IMR-90 (cell line): ENCODE measurements at regions not wholly inside any gene's neighbourhood (a gene's known extent, or its start where the extent isn't known, plus 50 kb on each side); places are given as distances from the start of the nearest gene placed in this dataset.

ENCODE experiments used
- ATAC-seq: fragments of 200-7000 bp; cut with Tn5 transposase; 2 replicates; pipeline ENCODE4 v1.9.1; 2020; ENCODE audit warnings: low read depth, mild to moderate bottlenecking, moderate library complexity
- BruUV-seq: library from RNA; stranded (reverse); fragments of 400-500 nt; replicated peaks from 2 replicates; lab custom pipeline; 2021; lab: Mats Ljungman, UMichigan
- CTCF ChIA-PET: fragments of 300-600 bp; formaldehyde crosslinking; extraction: SDS; loops from one replicate; lab custom pipeline; 2021; ENCODE audit warnings: antibody characterized with exemption; lab: Yijun Ruan, JAX
- POLR2A ChIA-PET: fragments of 300-600 bp; sonication (Branson Sonifier 250); formaldehyde crosslinking; loops from one replicate; lab custom pipeline; 2022; ENCODE audit warnings: antibody characterized with exemption; ENCODE audit not compliant: unreplicated experiment; lab: Charles Lee
- DNase-seq: peaks from one replicate; pipeline ENCODE4 v3.0.0; 2013
- H2AFZ ChIP-seq: replicated peaks from 2 replicates; pipeline ENCODE3; 2013; ENCODE audit warnings: low read length, mild to moderate bottlenecking; ENCODE audit not compliant: poor library complexity
- H2AK5ac ChIP-seq: 2 replicates; pipeline ENCODE4 v1.6.1; 2013; ENCODE audit warnings: low read depth, low read length, inconsistent platforms
- H2AK9ac ChIP-seq: replicated peaks from 2 replicates; pipeline ENCODE3; 2013; ENCODE audit warnings: mild to moderate bottlenecking, low read depth, low read length, moderate library complexity; ENCODE audit not compliant: poor library complexity
- H2BK120ac ChIP-seq: 2 replicates; pipeline ENCODE4 v1.6.1; 2013; ENCODE audit warnings: low read depth, low read length, inconsistent platforms
- H2BK15ac ChIP-seq: 3 replicates; pipeline ENCODE4 v1.6.1; 2013; ENCODE audit warnings: low read depth, low read length, inconsistent platforms
- H2BK20ac ChIP-seq: 2 replicates; pipeline ENCODE4 v1.6.1; 2013; ENCODE audit warnings: low read depth, mild to moderate bottlenecking, inconsistent platforms, low read length, moderate library complexity
- H2BK5ac ChIP-seq: 2 replicates; pipeline ENCODE4 v1.6.1; 2013; ENCODE audit warnings: mild to moderate bottlenecking, low read depth, low read length, inconsistent platforms; ENCODE audit not compliant: poor library complexity, severe bottlenecking
- H3K14ac ChIP-seq: replicated peaks from 2 replicates; pipeline ENCODE4 v1.6.1; 2013; ENCODE audit warnings: low read depth, low read length, inconsistent platforms
- H3K18ac ChIP-seq: 2 replicates; pipeline ENCODE4 v1.6.1; 2013; ENCODE audit warnings: low read depth, low read length, control low read depth
- H3K23ac ChIP-seq: 2 replicates; pipeline ENCODE4 v1.6.1; 2013; ENCODE audit warnings: low read depth, low read length, inconsistent platforms
- H3K27ac ChIP-seq: 2 replicates; pipeline ENCODE4 v1.5.1; 2013; ENCODE audit warnings: mild to moderate bottlenecking, control low read depth, low read length; ENCODE audit not compliant: insufficient read depth
- H3K27me3 ChIP-seq: 2 replicates; pipeline ENCODE4 v1.6.1; 2013; ENCODE audit warnings: low read length; ENCODE audit not compliant: control insufficient read depth, insufficient read depth
- H3K36me3 ChIP-seq: 2 replicates; pipeline ENCODE4 v1.6.1; 2013; ENCODE audit warnings: low read length, mixed read lengths; ENCODE audit not compliant: control insufficient read depth, insufficient read depth
- H3K4ac ChIP-seq: 2 replicates; pipeline ENCODE4 v1.6.1; 2013; ENCODE audit warnings: low read depth, low read length, inconsistent platforms
- H3K4me1 ChIP-seq: 2 replicates; pipeline ENCODE4 v1.6.1; 2013; ENCODE audit warnings: low read length, mixed read lengths; ENCODE audit not compliant: control insufficient read depth, insufficient read depth
- H3K4me2 ChIP-seq: 2 replicates; pipeline ENCODE4 v1.6.1; 2013; ENCODE audit warnings: low read depth, mild to moderate bottlenecking, control low read depth, low read length, moderate library complexity
- H3K4me3 ChIP-seq: 2 replicates; pipeline ENCODE4 v1.5.1; 2013; ENCODE audit warnings: low read depth, mild to moderate bottlenecking, control low read depth, low read length, moderate library complexity; ENCODE audit not compliant: insufficient read depth
- H3K56ac ChIP-seq: 2 replicates; pipeline ENCODE4 v1.6.1; 2013; ENCODE audit warnings: low read length, inconsistent platforms; ENCODE audit not compliant: insufficient read depth; ENCODE audit errors: extremely low read depth
- H3K79me1 ChIP-seq, 2 experiments: 2 replicates each; pipeline ENCODE4 v1.6.1; 2013; ENCODE audit warnings: low read length in 2 of 2, inconsistent platforms in 1 of 2, low read depth in 1 of 2
- H3K9ac ChIP-seq: 2 replicates; pipeline ENCODE4 v1.6.1; 2013; ENCODE audit warnings: low read depth, low read length, control low read depth
- H3K9me1 ChIP-seq: 2 replicates; pipeline ENCODE4 v1.6.1; 2013; ENCODE audit warnings: low read length, inconsistent platforms; ENCODE audit not compliant: insufficient read depth
- H3K9me3 ChIP-seq: 2 replicates; pipeline ENCODE4 v1.6.1; 2013; ENCODE audit warnings: low read length; ENCODE audit not compliant: control insufficient read depth, insufficient read depth
- H4K20me1 ChIP-seq: 2 replicates; pipeline ENCODE4 v1.6.1; 2013; ENCODE audit warnings: low read length, inconsistent platforms; ENCODE audit not compliant: insufficient read depth
- H4K5ac ChIP-seq: 2 replicates; pipeline ENCODE4 v1.6.1; 2013; ENCODE audit warnings: mild to moderate bottlenecking, low read depth, low read length, control low read depth
- H4K8ac ChIP-seq, 2 experiments: 2 replicates each; pipeline ENCODE4 v1.6.1; 2013; ENCODE audit warnings: low read depth in 2 of 2, low read length in 2 of 2, control low read depth in 1 of 2, inconsistent platforms in 1 of 2
- H4K91ac ChIP-seq: 2 replicates; pipeline ENCODE4 v1.6.1; 2013; ENCODE audit warnings: low read depth, low read length, inconsistent platforms; ENCODE audit not compliant: insufficient read depth
- CEBPB ChIP-seq: IDR thresholded peaks from 2 replicates; pipeline ENCODE4 v1.6.1; 2012; ENCODE audit warnings: low read depth, low read length, improper control_type of control experiment
- CHD1 ChIP-seq: IDR thresholded peaks from 2 replicates; pipeline ENCODE4 v1.6.1; 2012; ENCODE audit warnings: low read depth, low read length, improper control_type of control experiment
- MXI1 ChIP-seq: IDR thresholded peaks from 2 replicates; pipeline ENCODE4 v1.6.1; 2012; ENCODE audit warnings: low read depth, mild to moderate bottlenecking, low read length, moderate library complexity, borderline replicate concordance
- NFE2L2 ChIP-seq: fragments of 150-350 bp; IDR thresholded peaks from 2 replicates; pipeline ENCODE4 v1.6.1; 2016; ENCODE audit warnings: low read depth, mild to moderate bottlenecking, low read length
- RCOR1 ChIP-seq: IDR thresholded peaks from 2 replicates; pipeline ENCODE4 v1.6.1; 2012; ENCODE audit warnings: mild to moderate bottlenecking, low read length, improper control_type of control experiment; ENCODE audit not compliant: insufficient replicate concordance
- dilution Hi-C: fragments of 300-500 bp; cut with HindIII; formaldehyde crosslinking; loops from one replicate; pipeline ENCODE4 v1.14.3; 2018; ENCODE audit warnings: low sequenced_read_pairs; ENCODE audit not compliant: unreplicated experiment
- in situ Hi-C: fragments of 300-500 bp; cut with MboI; formaldehyde crosslinking; loops from 3 replicates; pipeline ENCODE4 v1.14.3; 2019; ENCODE audit warnings: low sequenced_read_pairs, inconsistent platforms, mixed read lengths
- intact Hi-C: fragments of 100-400 bp; cut with micrococcal nuclease; formaldehyde crosslinking; loops from 2 replicates; pipeline ENCODE4 v1.10.0; 2022

- Histone ChIP-seq H3K36me3 (no peaks in the 10 kb centered on the region), H4K91ac (no peak overlapping the region), H3K9me1 (no peaks in the 10 kb centered on the region), H2AFZ (no peak overlapping the region), H3K18ac (no peak overlapping the region), H3K9ac (no peak overlapping the region), H4K20me1 (no peaks in the 10 kb centered on the region), H3K27me3 (no peaks in the 10 kb centered on the region), H3K79me1 (no peaks in the 10 kb centered on the region), H2BK120ac (no peak overlapping the region), H3K4ac (no peak overlapping the region), H2BK20ac (no peak overlapping the region), H3K56ac (no peak overlapping the region), H2BK5ac (no peak overlapping the region), H3K23ac (no peak overlapping the region), H2AK9ac (no peak overlapping the region), H3K27ac (no peak overlapping the region), H4K8ac (no peak overlapping the region), H3K9me3 (peaks cover 8% of the 10 kb centered on the region), H3K14ac (no peak overlapping the region), H3K4me1 (no peaks in the 10 kb centered on the region), H2BK15ac (no peak overlapping the region), H3K4me2 (no peak overlapping the region), H2AK5ac (no peak overlapping the region), H4K5ac (no peak overlapping the region), H3K4me3 (no peak overlapping the region)
- ChIA-PET CTCF (no interaction called here), POLR2A (no interaction called here)
- no peak for TF ChIP-seq CEBPB
- TF ChIP-seq CHD1: no peak
- no peak for TF ChIP-seq RCOR1
- TF ChIP-seq NFE2L2: no peak
- no peak for TF ChIP-seq MXI1
- no peak for ATAC-seq
- no TSS peak for BruUV-seq
- intact Hi-C loops: no loop called here
- DNase-seq: no peak
- in situ Hi-C loops: no loop called here
- dilution Hi-C loops: no loop called here
Measured at GRCh38 chr14:40221428-40221827, 789.2 kb upstream of the FBXO33 start.
